Prostate gland (tissue), 2 donors: ENCODE measurements at regions not wholly inside any gene's neighbourhood (a gene's known extent, or its start where the extent isn't known, plus 50 kb on each side); places are given as distances from the start of the nearest gene placed in this dataset.
"Not testable (repeated sequence)": the region's sequence is repeated elsewhere in the genome, so short reads cannot be mapped to it uniquely, and the experiment has no call there.

Experiments
- DNase-seq: peaks from one replicate; pipeline ENCODE4 v3.0.0-alpha.2; 2019; ENCODE audit warnings: low spot score
- H3K27ac ChIP-seq, 2 donors: fragments of 200-600 bp; sonication (generic); 2 replicates each; pipeline ENCODE4 v1.5.1; 2017 to 2019
- H3K27me3 ChIP-seq: fragments of 200-600 bp; sonication (generic); replicated peaks from 2 replicates; pipeline ENCODE4 v1.5.1; 2019; ENCODE audit not compliant: insufficient read depth
- H3K36me3 ChIP-seq, 2 donors: fragments of 200-600 bp; sonication (generic); 1 replicate in 1 of 2; 2 replicates in 1 of 2; pipeline versions ENCODE4 v1.5.1 to v1.8.1; 2017 to 2019
- H3K4me1 ChIP-seq: fragments of 200-600 bp; sonication (generic); replicated peaks from 2 replicates; pipeline ENCODE4 v1.5.1; 2019
- H3K4me3 ChIP-seq, 2 donors: fragments of 200-600 bp; sonication (generic); 2 replicates each; pipeline ENCODE4 v1.5.1; 2017 to 2019
- H3K9me3 ChIP-seq: fragments of 200-600 bp; sonication (generic); 2 replicates; pipeline ENCODE4 v1.5.1; 2017
- CTCF ChIP-seq, 4 experiments: fragments of 200-600 bp in 2 of 4; fragments of 450-650 bp in 2 of 4; sonication (generic) in 2 of 4; IDR thresholded peaks; 1 replicate in 3 of 4; 2 replicates in 1 of 4; pipeline ENCODE4 v1.5.1; 2016 to 2019; ENCODE audit warnings: antibody characterized with exemption in 4 of 4, mild to moderate bottlenecking in 2 of 4, moderate library complexity in 2 of 4
- POLR2A ChIP-seq: fragments of 450-650 bp; IDR thresholded peaks from one replicate; pipeline ENCODE4 v1.6.1; 2016; ENCODE audit warnings: antibody characterized with exemption, mild to moderate bottlenecking
- POLR2AphosphoS5 ChIP-seq: sonication (generic); formaldehyde crosslinking; IDR thresholded peaks from one replicate; pipeline ENCODE4 v1.6.1; 2017; ENCODE audit warnings: antibody characterized with exemption
- WGBS: methylation state at CpG from one replicate; pipeline ENCODE4 v1.1.5; 2018; 5-methylcytosine and 5-hydroxymethylcytosine counted together
- intact Hi-C: fragments of 100-400 bp; cut with DNase I; formaldehyde crosslinking; loops from one replicate; pipeline ENCODE4 v1.14.2; 2022

GRCh38 chr16:87213536-87213935 is 103.7 kb downstream of the C16orf95 start:
- DNase-seq, result no peak
- TF ChIP-seq POLR2A (no peak), CTCF (IDR thresholded peaks at IDR 0.05) (no peak), POLR2AphosphoS5 (no peak)
- Histone ChIP-seq H3K27ac (no peak overlapping the region), H3K9me3 (no peaks in the 10 kb centered on the region), H3K4me1 (no peaks in the 10 kb centered on the region), H3K27me3 (no peaks in the 10 kb centered on the region), H3K4me3 (no peak overlapping the region), H3K36me3 (no peaks in the 10 kb centered on the region)
- intact Hi-C loops, result no loop called here
- 94% methylated on average over 6 of the region's 6 CpGs for WGBS

- Histone ChIP-seq H3K27me3 (no peaks in the 10 kb centered on the region), H3K9me3 (no peaks in the 10 kb centered on the region), H3K4me3 (no peak overlapping the region), H3K4me1 (no peaks in the 10 kb centered on the region), H3K36me3 (no peaks in the 10 kb centered on the region), H3K27ac (no peak overlapping the region)
- TF ChIP-seq POLR2AphosphoS5 (no peak), CTCF (IDR thresholded peaks at IDR 0.05) (no peak), POLR2A (no peak)
- WGBS, result 28% methylated on average over 35 of the region's 35 CpGs
- no peak for DNase-seq
- intact Hi-C loops, result no loop called here
Observed at GRCh38 chr16:87216148-87216840, 100.9 kb downstream of the C16orf95 start.

- intact Hi-C loops, result no loop called here
- WGBS, result 48% methylated on average over 22 of the region's 30 CpGs
Observed at GRCh38 chr16:87216841-87217275, 100.3 kb downstream of the C16orf95 start.

GRCh38 chr16:87217802-87218201 is 99.4 kb downstream of the C16orf95 start:
- H3K9me3 ChIP-seq, H3K36me3 ChIP-seq, intact Hi-C loops, H3K4me3 ChIP-seq, H3K27me3 ChIP-seq, DNase-seq, H3K4me1 ChIP-seq, H3K27ac ChIP-seq: not testable (repeated sequence)
- WGBS, result no CpG with 5 or more reads among the region's 22 CpGs

More at GRCh38 chr16:87216841-87217275, 100.3 kb downstream of the C16orf95 start:
- H3K4me3 ChIP-seq, result no peak overlapping the region
- H3K4me1 ChIP-seq, result no peaks in the 10 kb centered on the region
- TF ChIP-seq POLR2AphosphoS5 (no peak), POLR2A (no peak), CTCF (IDR thresholded peaks at IDR 0.05) (no peak)
- no peak overlapping the region for H3K27ac ChIP-seq
- no peak for DNase-seq
- no peaks in the 10 kb centered on the region for H3K36me3 ChIP-seq
- no peaks in the 10 kb centered on the region for H3K27me3 ChIP-seq
- no peaks in the 10 kb centered on the region for H3K9me3 ChIP-seq

GRCh38 chr16:87218281-87219055 is 98.7 kb downstream of the C16orf95 start:
- H3K27me3 ChIP-seq, result no peaks in the 10 kb centered on the region
- no peaks in the 10 kb centered on the region for H3K36me3 ChIP-seq
- DNase-seq, result no peak
- TF ChIP-seq POLR2AphosphoS5, result no peak
- no peak for TF ChIP-seq CTCF (IDR thresholded peaks at IDR 0.05)
- no peak for TF ChIP-seq POLR2A
- 84% methylated on average over 23 of the region's 36 CpGs for WGBS
- no peak overlapping the region for H3K27ac ChIP-seq
- H3K4me1 ChIP-seq, result no peaks in the 10 kb centered on the region
- H3K4me3 ChIP-seq, result no peak overlapping the region
- no peaks in the 10 kb centered on the region for H3K9me3 ChIP-seq
- intact Hi-C loops, result no loop called here
